ENCODE measurements at regions not wholly inside any gene's neighbourhood (a gene's known extent, or its start where the extent isn't known, plus 50 kb on each side); places are given as distances from the start of the nearest gene placed in this dataset.
"Not testable (repeated sequence)": the region's sequence is repeated elsewhere in the genome, so short reads cannot be mapped to it uniquely, and the experiment has no call there.

- TF ChIP-seq POLR2A (IDR thresholded peaks at IDR 0.05; ENCODE audit: borderline replicate concordance, extremely low read depth, insufficient read depth, insufficient read length); CTCF (IDR thresholded peaks at IDR 0.05 in 2 of 3, conservative IDR thresholded peaks at IDR 0.05 in 1 of 3; ENCODE audit: borderline replicate concordance in 1 of 3, insufficient read depth in 1 of 3, low read depth in 2 of 3, low read length in 2 of 3); EGR1 (IDR thresholded peaks at IDR 0.05; ENCODE audit: low read depth); CEBPB (IDR thresholded peaks at IDR 0.05; ENCODE audit: low read depth); SIN3A (IDR thresholded peaks at IDR 0.05; ENCODE audit: low read depth); JUND (IDR thresholded peaks at IDR 0.05); EZH2 (IDR thresholded peaks at IDR 0.05); ZFX (IDR thresholded peaks at IDR 0.05); RAD21 (IDR thresholded peaks at IDR 0.05; ENCODE audit: low read depth); ATF3 (IDR thresholded peaks at IDR 0.05); POLR2AphosphoS5 (IDR thresholded peaks at IDR 0.05; ENCODE audit: low read depth, low read length); YY1 (IDR thresholded peaks at IDR 0.05; ENCODE audit: extremely low read depth, insufficient replicate concordance, low read depth, low read length): not testable (repeated sequence)
Observed at GRCh38 chr15:20343395-20344211, 198.0 kb downstream of the GOLGA6L6 start.

Data from HCT116 (cell line).